HepG2 (cell line): ENCODE measurements at regions not wholly inside any gene's neighbourhood (a gene's known extent, or its start where the extent isn't known, plus 50 kb on each side); places are given as distances from the start of the nearest gene placed in this dataset.

Experiments used
- ATAC-seq: fragments of 200-7000 bp; cut with Tn5 transposase; 3 replicates; pipeline ENCODE4 v1.9.1; 2020; ENCODE audit warnings: mild to moderate bottlenecking, moderate library complexity
- BruUV-seq: library from RNA; stranded (reverse); fragments of 400-500 nt; replicated peaks from 2 replicates; lab custom pipeline; 2021; lab: Mats Ljungman, UMichigan
- CTCF ChIA-PET: fragments of 300-600 bp; formaldehyde crosslinking; extraction: SDS; loops from one replicate; lab custom pipeline; 2021; ENCODE audit warnings: low total read pairs, inconsistent platforms, low intra/inter-chr PET ratio; lab: Yijun Ruan, JAX
- POLR2A ChIA-PET: fragments of 350-600 bp; sonication (Branson Sonifier 250); formaldehyde crosslinking; loops from one replicate; lab custom pipeline; 2020; ENCODE audit warnings: antibody characterized with exemption, inconsistent platforms; lab: Yijun Ruan, JAX
- DNase-seq: peaks from one replicate; pipeline ENCODE4 v3.0.0-alpha.2; 2015; ENCODE audit warnings: low spot score
- FAIRE-seq: peaks from 3 replicates; lab custom pipeline; 2011; peaks lifted over from hg19 to GRCh38; lab: Jason Lieb, UNC
- H2AFZ ChIP-seq: one replicate; pipeline ENCODE4 v1.6.1; 2011; ENCODE audit warnings: low read length, inconsistent platforms
- H3K27ac ChIP-seq: fragments of 300-600 bp; 3 replicates; pipeline ENCODE4 v1.8.0; 2011; ENCODE audit warnings: mixed run types, mild to moderate bottlenecking, mixed read lengths, low read length, inconsistent platforms; ENCODE audit not compliant: insufficient read depth; ENCODE audit errors: extremely low read length
- H3K27me3 ChIP-seq, 2 experiments: fragments of 200-600 bp in 1 of 2; 2 replicates in 1 of 2; 3 replicates in 1 of 2; pipeline versions ENCODE4 v1.6.0 to v1.8.0; 2011; ENCODE audit warnings: low read length in 2 of 2, mild to moderate bottlenecking in 2 of 2, moderate library complexity in 2 of 2, inconsistent platforms in 1 of 2; ENCODE audit not compliant: insufficient read depth in 2 of 2, control insufficient read depth in 1 of 2
- H3K36me3 ChIP-seq, 2 experiments: fragments of 200-600 bp in 1 of 2; replicated peaks in 1 of 2; 2 replicates in 1 of 2; 3 replicates in 1 of 2; pipeline versions ENCODE4 v1.5.1 to v1.8.0; 2011; ENCODE audit warnings: low read length in 2 of 2, inconsistent platforms in 1 of 2; ENCODE audit not compliant: insufficient read depth in 2 of 2, control insufficient read depth in 1 of 2
- H3K4me1 ChIP-seq: 2 replicates; pipeline ENCODE4 v1.5.1; 2012; ENCODE audit warnings: low read length, inconsistent platforms; ENCODE audit not compliant: insufficient read depth
- H3K4me2 ChIP-seq: 2 replicates; pipeline ENCODE4 v1.6.0; 2011; ENCODE audit warnings: low read depth, low read length, inconsistent platforms
- H3K4me3 ChIP-seq, 3 experiments: fragments of 200-600 bp in 1 of 3; sonication (generic), shearing (Covaris generic) in 1 of 3; replicated peaks in 1 of 3; 2 replicates each; pipeline ENCODE4 v1.5.1; 2011 to 2016; ENCODE audit warnings: low read length in 3 of 3, inconsistent platforms in 2 of 3, low read depth in 2 of 3, mild to moderate bottlenecking in 2 of 3, control low read depth in 1 of 3, mixed read lengths in 1 of 3; ENCODE audit not compliant: insufficient read depth in 1 of 3
- H3K79me2 ChIP-seq: one replicate; pipeline ENCODE4 v1.6.1; 2011; ENCODE audit warnings: low read length, inconsistent platforms; ENCODE audit not compliant: insufficient read depth
- H3K9ac ChIP-seq: 2 replicates; pipeline ENCODE4 v1.6.0; 2011; ENCODE audit warnings: mild to moderate bottlenecking, low read depth, low read length, inconsistent platforms; ENCODE audit not compliant: insufficient read depth
- H3K9me3 ChIP-seq: 2 replicates; pipeline ENCODE4 v1.5.1; 2012; ENCODE audit warnings: mild to moderate bottlenecking, low read length
- H4K20me1 ChIP-seq: 2 replicates; pipeline ENCODE4 v1.6.0; 2011; ENCODE audit warnings: inconsistent platforms, mild to moderate bottlenecking, low read length, moderate library complexity; ENCODE audit not compliant: insufficient read depth
- BRF2 ChIP-seq: sonication (generic); formaldehyde crosslinking; IDR thresholded peaks from 2 replicates; pipeline ENCODE4 v1.8.1; 2022; ENCODE audit warnings: mild to moderate bottlenecking, missing genetic modification reagents
- CENPBD1 ChIP-seq: sonication (generic); formaldehyde crosslinking; IDR thresholded peaks from 2 replicates; pipeline ENCODE4 v1.8.0; 2022; ENCODE audit warnings: missing genetic modification reagents, low read depth, mild to moderate bottlenecking, borderline replicate concordance
- ELF3 ChIP-seq: IDR thresholded peaks from 2 replicates; pipeline ENCODE4 v1.6.1; 2016; ENCODE audit warnings: missing genetic modification reagents, missing compliant biosample characterization
- HNRNPL ChIP-seq: fragments of 200-400 bp; formaldehyde crosslinking; IDR thresholded peaks from 2 replicates; pipeline ENCODE4 v1.6.1; 2017; ENCODE audit warnings: mild to moderate bottlenecking, low read depth, low read length
- MAFF ChIP-seq: IDR thresholded peaks from 2 replicates; pipeline ENCODE4 v1.6.1; 2011; ENCODE audit warnings: low read depth, low read length, improper control_type of control experiment
- MIER2 ChIP-seq: IDR thresholded peaks from 2 replicates; pipeline ENCODE4 v1.6.1; 2016; ENCODE audit warnings: missing biosample characterization, missing genetic modification reagents
- NRL ChIP-seq: sonication (generic); formaldehyde crosslinking; IDR thresholded peaks from 2 replicates; pipeline ENCODE4 v1.5.0; 2020; ENCODE audit warnings: missing genetic modification reagents, mild to moderate bottlenecking, moderate library complexity, borderline replicate concordance
- PTBP1 ChIP-seq: fragments of 200-400 bp; formaldehyde crosslinking; IDR thresholded peaks from 2 replicates; pipeline ENCODE4 v1.6.1; 2018; ENCODE audit warnings: low read length, low read depth; ENCODE audit not compliant: poor library complexity, severe bottlenecking
- RCOR2 ChIP-seq: IDR thresholded peaks from 2 replicates; pipeline ENCODE4 v1.6.1; 2016; ENCODE audit warnings: missing biosample characterization, missing genetic modification reagents
- REPIN1 ChIP-seq: sonication (generic); formaldehyde crosslinking; IDR thresholded peaks from 2 replicates; pipeline ENCODE4 v1.8.0; 2022; ENCODE audit warnings: missing genetic modification reagents, low read depth, mild to moderate bottlenecking, borderline replicate concordance
- SMARCC2 ChIP-seq: fragments of 450-650 bp; IDR thresholded peaks from 2 replicates; pipeline ENCODE4 v1.6.1; 2017; ENCODE audit warnings: antibody characterized with exemption, mild to moderate bottlenecking
- SRF ChIP-seq: IDR thresholded peaks from 2 replicates; pipeline ENCODE4 v1.6.1; 2011; ENCODE audit warnings: mild to moderate bottlenecking, low read depth, low read length, moderate library complexity
- TEAD3 ChIP-seq: optimal IDR thresholded peaks from 2 replicates; pipeline ENCODE3; 2016; ENCODE audit warnings: borderline replicate concordance
- WIZ ChIP-seq: sonication (generic); formaldehyde crosslinking; IDR thresholded peaks from 2 replicates; pipeline ENCODE4 v1.5.1; 2020; ENCODE audit warnings: mild to moderate bottlenecking, missing genetic modification reagents
- ZFP82 ChIP-seq: sonication (generic); formaldehyde crosslinking; IDR thresholded peaks from 2 replicates; pipeline ENCODE4 v1.5.1; 2020; ENCODE audit warnings: mild to moderate bottlenecking, missing genetic modification reagents, borderline replicate concordance
- WGBS: methylation state at CpG from one replicate; pipeline ENCODE4 v1.1.6; 2017; ENCODE audit warnings: low lambda C conversion rate; 5-methylcytosine and 5-hydroxymethylcytosine counted together
- in situ Hi-C: cut with HindIII; loops from 2 replicates; pipeline ENCODE4 v1.10.0; 2017; ENCODE audit warnings: low pct_unique_long_range_greater_than_20kb; ENCODE audit not compliant: extremely low pct_ligation_motif_present
- intact Hi-C: fragments of 100-400 bp; cut with micrococcal nuclease; formaldehyde crosslinking; loops from one replicate; pipeline ENCODE4 v1.10.0; 2022; ENCODE audit not compliant: unreplicated experiment
- TF ChIP-seq, protein P1 (sequence below): sonication (generic); formaldehyde crosslinking; IDR thresholded peaks from 2 replicates; pipeline ENCODE4 v1.5.0; 2020; ENCODE audit warnings: missing genetic modification reagents
- TF ChIP-seq, protein P2 (sequence below): sonication (generic); formaldehyde crosslinking; IDR thresholded peaks from 2 replicates; pipeline ENCODE4 v1.8.0; 2022; ENCODE audit warnings: mild to moderate bottlenecking, missing genetic modification reagents; ENCODE audit not compliant: insufficient replicate concordance
- TF ChIP-seq, protein P3 (sequence below): sonication (generic); formaldehyde crosslinking; IDR thresholded peaks from 2 replicates; pipeline ENCODE4 v1.9.0; 2022; ENCODE audit warnings: low read depth, missing genetic modification reagents

DNA sequence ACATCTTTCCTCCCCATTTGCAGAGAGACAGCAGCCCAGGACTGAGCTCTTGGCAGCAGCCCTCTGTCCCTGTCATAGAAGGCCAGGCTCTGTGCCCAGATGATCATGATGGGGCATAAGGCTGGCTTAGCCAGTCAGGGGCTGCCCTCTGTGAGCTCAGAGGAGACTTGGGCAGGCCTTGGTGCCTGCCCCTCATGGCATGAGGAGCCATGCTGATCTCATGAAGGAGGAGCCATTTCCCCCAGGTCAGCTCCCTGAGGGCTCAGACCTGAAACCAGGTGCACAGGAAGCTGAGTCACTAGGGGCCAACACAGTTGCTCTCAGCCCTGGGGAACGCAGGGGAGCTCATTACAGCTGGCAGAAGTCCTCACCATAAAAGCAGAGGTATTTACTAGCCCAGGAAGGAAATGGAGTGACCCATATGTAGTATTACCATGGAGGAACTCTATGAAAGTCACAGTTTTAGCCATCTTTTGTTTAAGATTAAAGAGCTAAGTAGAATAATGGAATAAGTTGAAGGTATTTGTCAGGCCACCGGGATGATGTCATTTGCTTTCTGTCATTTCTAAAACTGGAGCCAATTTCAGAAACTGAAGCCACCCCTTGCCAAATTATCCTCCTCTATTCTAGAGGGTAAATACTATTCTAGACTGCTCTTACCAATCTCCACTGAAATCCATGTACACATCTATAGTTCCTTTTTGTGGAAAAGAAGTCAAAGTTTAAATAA, 362.4 kb upstream of the ZNF32 start:
- H2AFZ ChIP-seq, result no peak overlapping the region
- no peaks in the 10 kb centered on the region for H3K4me1 ChIP-seq
- POLR2A ChIA-PET, result no interaction called here
- no peaks in the 10 kb centered on the region for H3K9me3 ChIP-seq
- peaks cover 2 to 23% of the 10 kb centered on the region in 2 experiments; a peak in 3 of 5 replicates for H3K27me3 ChIP-seq
- DNase-seq (no peak), ATAC-seq (no peak), FAIRE-seq (no peak)
- no TSS peak for BruUV-seq
- no peaks in the 10 kb centered on the region for H4K20me1 ChIP-seq
- CTCF ChIA-PET, result no interaction called here
- H3K4me3 ChIP-seq, result no peak overlapping the region
- no peak overlapping the region for H3K4me2 ChIP-seq
- in situ Hi-C loops (no loop called here), intact Hi-C loops (no loop called here)
- H3K9ac ChIP-seq, result no peak overlapping the region
- H3K79me2 ChIP-seq, result no peaks in the 10 kb centered on the region
- whole genome bisulfite sequencing, result 19% methylated on average over 2 of the region's 2 CpGs
- H3K27ac ChIP-seq, result no peak overlapping the region
- H3K36me3 ChIP-seq, result no peaks in the 10 kb centered on the region
- TF ChIP-seq BRF2 (no peak), HNRNPL (no peak), CENPBD1 (no peak), REPIN1 (CRISPR knock-in tag) (no peak), ZFP82 (CRISPR knock-in tag) (no peak), MAFF (no peak), TEAD3 (no peak), NRL (CRISPR knock-in tag) (no peak), ELF3 (no peak), SRF (no peak), RCOR2 (no peak), PTBP1 (no peak), SMARCC2 (no peak), WIZ (CRISPR knock-in tag) (no peak), MIER2 (CRISPR knock-in tag) (no peak)
- TF ChIP-seq, protein P1, sequence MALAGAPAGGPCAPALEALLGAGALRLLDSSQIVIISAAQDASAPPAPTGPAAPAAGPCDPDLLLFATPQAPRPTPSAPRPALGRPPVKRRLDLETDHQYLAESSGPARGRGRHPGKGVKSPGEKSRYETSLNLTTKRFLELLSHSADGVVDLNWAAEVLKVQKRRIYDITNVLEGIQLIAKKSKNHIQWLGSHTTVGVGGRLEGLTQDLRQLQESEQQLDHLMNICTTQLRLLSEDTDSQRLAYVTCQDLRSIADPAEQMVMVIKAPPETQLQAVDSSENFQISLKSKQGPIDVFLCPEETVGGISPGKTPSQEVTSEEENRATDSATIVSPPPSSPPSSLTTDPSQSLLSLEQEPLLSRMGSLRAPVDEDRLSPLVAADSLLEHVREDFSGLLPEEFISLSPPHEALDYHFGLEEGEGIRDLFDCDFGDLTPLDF, result no peak
- TF ChIP-seq, protein P2, sequence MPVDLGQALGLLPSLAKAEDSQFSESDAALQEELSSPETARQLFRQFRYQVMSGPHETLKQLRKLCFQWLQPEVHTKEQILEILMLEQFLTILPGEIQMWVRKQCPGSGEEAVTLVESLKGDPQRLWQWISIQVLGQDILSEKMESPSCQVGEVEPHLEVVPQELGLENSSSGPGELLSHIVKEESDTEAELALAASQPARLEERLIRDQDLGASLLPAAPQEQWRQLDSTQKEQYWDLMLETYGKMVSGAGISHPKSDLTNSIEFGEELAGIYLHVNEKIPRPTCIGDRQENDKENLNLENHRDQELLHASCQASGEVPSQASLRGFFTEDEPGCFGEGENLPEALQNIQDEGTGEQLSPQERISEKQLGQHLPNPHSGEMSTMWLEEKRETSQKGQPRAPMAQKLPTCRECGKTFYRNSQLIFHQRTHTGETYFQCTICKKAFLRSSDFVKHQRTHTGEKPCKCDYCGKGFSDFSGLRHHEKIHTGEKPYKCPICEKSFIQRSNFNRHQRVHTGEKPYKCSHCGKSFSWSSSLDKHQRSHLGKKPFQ (CRISPR knock-in tag), result no peak
- TF ChIP-seq, protein P3, sequence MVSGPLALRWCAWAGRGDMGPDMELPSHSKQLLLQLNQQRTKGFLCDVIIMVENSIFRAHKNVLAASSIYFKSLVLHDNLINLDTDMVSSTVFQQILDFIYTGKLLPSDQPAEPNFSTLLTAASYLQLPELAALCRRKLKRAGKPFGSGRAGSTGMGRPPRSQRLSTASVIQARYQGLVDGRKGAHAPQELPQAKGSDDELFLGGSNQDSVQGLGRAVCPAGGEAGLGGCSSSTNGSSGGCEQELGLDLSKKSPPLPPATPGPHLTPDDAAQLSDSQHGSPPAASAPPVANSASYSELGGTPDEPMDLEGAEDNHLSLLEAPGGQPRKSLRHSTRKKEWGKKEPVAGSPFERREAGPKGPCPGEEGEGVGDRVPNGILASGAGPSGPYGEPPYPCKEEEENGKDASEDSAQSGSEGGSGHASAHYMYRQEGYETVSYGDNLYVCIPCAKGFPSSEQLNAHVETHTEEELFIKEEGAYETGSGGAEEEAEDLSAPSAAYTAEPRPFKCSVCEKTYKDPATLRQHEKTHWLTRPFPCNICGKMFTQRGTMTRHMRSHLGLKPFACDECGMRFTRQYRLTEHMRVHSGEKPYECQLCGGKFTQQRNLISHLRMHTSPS (CRISPR knock-in tag), result no peak
